Nephron progenitor cell (in vitro differentiated cells): ENCODE measurements at regions not wholly inside any gene's neighbourhood (a gene's known extent, or its start where the extent isn't known, plus 50 kb on each side); places are given as distances from the start of the nearest gene placed in this dataset.

ENCODE experiments used
- DNase-seq: peaks from one replicate; pipeline ENCODE4 v3.0.0; 2021
- H3K27ac Mint-ChIP-seq: 2 replicates; pipeline ENCODE4 v1.8.0; 2021; ENCODE audit warnings: mild to moderate bottlenecking, moderate library complexity, mixed read lengths
- H3K27me3 Mint-ChIP-seq: 2 replicates; pipeline ENCODE4 v1.8.0; 2021; ENCODE audit warnings: mild to moderate bottlenecking, low read depth, mixed read lengths; ENCODE audit not compliant: poor library complexity
- H3K36me3 Mint-ChIP-seq: 2 replicates; pipeline ENCODE4 v1.8.0; 2021; ENCODE audit warnings: low read depth, mixed read lengths
- H3K4me1 Mint-ChIP-seq: 2 replicates; pipeline ENCODE4 v1.8.0; 2021; ENCODE audit warnings: mixed read lengths
- H3K4me3 Mint-ChIP-seq: 2 replicates; pipeline ENCODE4 v1.8.0; 2021; ENCODE audit warnings: mild to moderate bottlenecking, moderate library complexity, mixed read lengths
- H3K9me3 Mint-ChIP-seq: 2 replicates; pipeline ENCODE4 v1.8.0; 2021; ENCODE audit warnings: mild to moderate bottlenecking, moderate library complexity, mixed read lengths
- TF ChIP-seq, protein P1 (sequence below): fragments of 200-600 bp; sonication (generic); IDR thresholded peaks from 2 replicates; pipeline ENCODE4 v1.5.0; 2021; ENCODE audit warnings: antibody characterized with exemption

DNA sequence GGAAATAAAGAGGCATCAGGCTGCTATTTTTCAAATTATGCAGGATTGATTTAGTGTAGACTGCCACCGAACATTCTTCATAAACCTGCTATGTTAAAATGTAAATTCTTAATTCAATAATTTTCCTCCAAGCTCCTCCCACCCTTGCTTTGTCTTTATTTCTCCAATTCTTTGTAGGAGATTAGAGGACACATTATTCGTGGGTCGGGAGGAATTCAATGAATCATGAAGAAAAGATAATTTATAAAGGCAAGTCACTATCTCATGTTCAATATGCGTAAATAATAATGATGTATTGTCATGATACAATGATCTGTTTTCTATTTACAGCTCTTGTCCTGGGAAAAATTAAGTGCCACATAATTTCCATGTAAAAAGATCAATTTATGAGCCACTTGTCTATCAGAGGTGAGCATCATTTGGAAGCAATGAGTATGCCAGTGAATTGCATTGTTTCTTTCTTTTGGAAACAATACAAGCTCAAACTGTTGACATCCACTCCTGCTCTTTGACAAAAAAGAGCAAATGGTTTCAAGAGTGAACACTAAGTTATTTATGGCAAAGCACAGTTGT is 148.0 kb upstream of the MITF start:
- TF ChIP-seq, protein P1, sequence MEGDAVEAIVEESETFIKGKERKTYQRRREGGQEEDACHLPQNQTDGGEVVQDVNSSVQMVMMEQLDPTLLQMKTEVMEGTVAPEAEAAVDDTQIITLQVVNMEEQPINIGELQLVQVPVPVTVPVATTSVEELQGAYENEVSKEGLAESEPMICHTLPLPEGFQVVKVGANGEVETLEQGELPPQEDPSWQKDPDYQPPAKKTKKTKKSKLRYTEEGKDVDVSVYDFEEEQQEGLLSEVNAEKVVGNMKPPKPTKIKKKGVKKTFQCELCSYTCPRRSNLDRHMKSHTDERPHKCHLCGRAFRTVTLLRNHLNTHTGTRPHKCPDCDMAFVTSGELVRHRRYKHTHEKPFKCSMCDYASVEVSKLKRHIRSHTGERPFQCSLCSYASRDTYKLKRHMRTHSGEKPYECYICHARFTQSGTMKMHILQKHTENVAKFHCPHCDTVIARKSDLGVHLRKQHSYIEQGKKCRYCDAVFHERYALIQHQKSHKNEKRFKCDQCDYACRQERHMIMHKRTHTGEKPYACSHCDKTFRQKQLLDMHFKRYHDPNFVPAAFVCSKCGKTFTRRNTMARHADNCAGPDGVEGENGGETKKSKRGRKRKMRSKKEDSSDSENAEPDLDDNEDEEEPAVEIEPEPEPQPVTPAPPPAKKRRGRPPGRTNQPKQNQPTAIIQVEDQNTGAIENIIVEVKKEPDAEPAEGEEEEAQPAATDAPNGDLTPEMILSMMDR: no peak
- Mint-ChIP-seq H3K4me1 (no peaks in the 10 kb centered on the region), H3K9me3 (peaks cover 27% of the 10 kb centered on the region), H3K4me3 (no peak overlapping the region), H3K27me3 (no peaks in the 10 kb centered on the region), H3K27ac (no peak overlapping the region), H3K36me3 (no peaks in the 10 kb centered on the region)
- DNase-seq: no peak

DNA sequence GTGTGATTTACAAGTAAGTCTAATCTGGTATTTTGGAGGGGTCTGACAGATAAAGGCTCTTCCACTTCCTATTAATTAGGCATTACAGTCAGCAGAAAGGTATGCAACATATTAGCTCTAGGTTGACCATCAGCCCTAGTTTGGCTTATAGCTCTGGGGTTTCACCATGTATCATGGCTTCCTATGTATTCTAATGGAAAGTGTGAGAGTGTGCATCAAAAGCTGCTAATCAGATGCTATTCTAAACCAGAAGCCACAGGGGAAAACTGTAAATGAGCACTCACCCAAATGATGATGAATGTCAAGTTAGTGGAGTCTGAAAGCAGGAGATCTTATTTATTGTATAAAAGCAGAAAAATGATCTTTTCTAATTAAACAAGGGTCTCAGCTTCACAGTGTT is 149.2 kb upstream of the MITF start:
- H3K9me3 Mint-ChIP-seq: peaks cover 36% of the 10 kb centered on the region
- no peak overlapping the region for H3K27ac Mint-ChIP-seq
- H3K4me3 Mint-ChIP-seq: no peak overlapping the region
- no peak for DNase-seq
- H3K27me3 Mint-ChIP-seq: no peaks in the 10 kb centered on the region
- no peaks in the 10 kb centered on the region for H3K36me3 Mint-ChIP-seq
- TF ChIP-seq, protein P1: no peak
- no peaks in the 10 kb centered on the region for H3K4me1 Mint-ChIP-seq

DNA sequence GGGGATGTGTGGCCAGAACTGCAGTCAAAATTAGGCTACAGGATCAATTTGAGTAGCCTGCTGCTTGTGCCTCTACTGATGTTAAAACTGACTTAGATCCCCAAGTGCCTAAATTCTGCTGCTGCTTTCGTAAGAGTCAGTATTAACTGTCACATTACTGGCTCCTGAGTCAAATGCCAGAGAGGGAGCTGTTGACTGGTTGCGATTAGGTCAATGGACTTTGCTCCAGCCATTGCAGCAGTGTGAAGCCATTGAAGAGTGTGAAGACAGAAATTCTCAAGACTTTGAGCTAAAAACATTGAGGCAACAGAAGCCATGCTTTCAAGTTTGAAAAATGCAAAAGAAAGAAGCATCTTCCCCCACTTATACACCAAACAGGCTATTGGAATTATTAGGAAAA is 151.1 kb upstream of the MITF start:
- no peaks in the 10 kb centered on the region for H3K4me1 Mint-ChIP-seq
- H3K4me3 Mint-ChIP-seq: no peak overlapping the region
- no peak for DNase-seq
- H3K36me3 Mint-ChIP-seq: no peaks in the 10 kb centered on the region
- H3K27ac Mint-ChIP-seq: no peak overlapping the region
- TF ChIP-seq, protein P1: no peak
- no peaks in the 10 kb centered on the region for H3K27me3 Mint-ChIP-seq
- H3K9me3 Mint-ChIP-seq: peaks cover 36% of the 10 kb centered on the region

DNA sequence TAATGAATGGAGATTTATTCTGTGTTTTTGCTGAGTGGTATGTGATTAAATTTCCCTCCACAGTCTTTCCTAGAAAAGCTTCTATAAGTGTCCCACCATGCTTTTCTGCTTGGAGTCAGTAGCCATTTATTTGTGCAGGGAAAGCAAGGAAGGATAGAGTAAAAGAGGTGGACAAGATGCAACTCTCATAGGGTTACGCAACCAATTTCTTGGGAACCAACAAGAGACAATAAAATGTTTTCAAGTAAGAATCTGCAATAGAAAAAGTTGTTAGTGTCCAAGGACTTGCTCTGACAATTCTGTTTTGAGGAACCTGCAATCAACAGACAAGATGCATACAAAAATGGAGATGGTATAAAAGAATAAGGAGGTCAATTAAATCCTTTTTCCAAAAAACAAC is 153.8 kb upstream of the MITF start:
- peaks cover 8% of the 10 kb centered on the region for H3K4me1 Mint-ChIP-seq
- TF ChIP-seq, protein P1: no peak
- no peaks in the 10 kb centered on the region for H3K36me3 Mint-ChIP-seq
- H3K27ac Mint-ChIP-seq: no peak overlapping the region
- no peaks in the 10 kb centered on the region for H3K27me3 Mint-ChIP-seq
- DNase-seq: no peak
- peaks cover 36% of the 10 kb centered on the region for H3K9me3 Mint-ChIP-seq
- no peak overlapping the region for H3K4me3 Mint-ChIP-seq

- no peak overlapping the region for H3K4me3 Mint-ChIP-seq
- H3K27me3 Mint-ChIP-seq: peaks cover 9% of the 10 kb centered on the region
- TF ChIP-seq, protein P1: no peak
- no peak overlapping the region for H3K27ac Mint-ChIP-seq
- H3K9me3 Mint-ChIP-seq: peaks cover 20% of the 10 kb centered on the region
- H3K36me3 Mint-ChIP-seq: no peaks in the 10 kb centered on the region
- DNase-seq: no peak
- peaks cover 22% of the 10 kb centered on the region for H3K4me1 Mint-ChIP-seq
Measured at GRCh38 chr3:69582044-69582443, 157.2 kb upstream of the MITF start.

DNA sequence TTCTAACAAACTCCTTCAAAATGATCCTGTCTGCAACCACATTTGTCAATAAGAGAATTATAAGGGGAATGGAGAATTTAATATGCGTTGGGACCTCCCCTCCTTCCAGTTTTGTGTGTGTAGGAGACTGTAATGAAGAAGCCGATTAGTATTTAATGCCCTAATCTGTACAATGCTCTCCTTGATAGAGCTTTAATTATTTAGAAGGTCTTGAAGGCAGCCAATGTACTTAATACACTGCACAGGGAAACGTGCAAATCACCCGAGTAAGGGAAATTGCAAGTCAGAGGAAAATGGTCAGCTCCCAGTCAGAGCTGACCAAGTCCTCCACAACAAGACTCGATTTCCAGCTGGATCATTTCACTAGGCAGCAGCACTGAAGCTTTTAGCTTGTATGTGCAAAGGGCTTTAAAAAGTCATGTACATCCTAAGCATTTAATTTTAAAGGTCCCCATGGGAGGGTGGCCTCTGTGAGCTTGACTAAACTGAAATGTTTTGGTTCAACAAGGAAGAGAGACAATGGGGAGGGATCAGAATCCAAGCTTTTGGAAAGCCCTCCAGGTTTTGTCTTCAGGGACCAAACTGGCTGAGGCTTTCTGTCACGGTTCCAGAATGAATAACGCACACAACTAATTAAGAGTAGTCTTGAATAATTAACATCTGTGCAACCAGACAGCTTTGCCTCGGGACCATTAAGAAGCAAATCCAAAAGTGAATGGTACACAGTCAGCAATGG is 159.8 kb upstream of the MITF start:
- H3K36me3 Mint-ChIP-seq: no peaks in the 10 kb centered on the region
- TF ChIP-seq, protein P1: no peak
- peaks cover 12% of the 10 kb centered on the region for H3K9me3 Mint-ChIP-seq
- H3K4me3 Mint-ChIP-seq: no peak overlapping the region
- H3K27me3 Mint-ChIP-seq: peaks cover 10% of the 10 kb centered on the region
- no peak overlapping the region for H3K27ac Mint-ChIP-seq
- peaks cover 22% of the 10 kb centered on the region for H3K4me1 Mint-ChIP-seq
- DNase-seq: no peak
